Stimulated activated naive B cell treated with anti-CD40 and anti-IgM and Interleukin-4, amounts not matched to agents 10 μg/mL and 1 μg/mL and 100 μg/mL, for 72 hours (primary cell): ENCODE measurements at regions not wholly inside any gene's neighbourhood (a gene's known extent, or its start where the extent isn't known, plus 50 kb on each side); places are given as distances from the start of the nearest gene placed in this dataset.
"Not testable (repeated sequence)": the region's sequence is repeated elsewhere in the genome, so short reads cannot be mapped to it uniquely, and the experiment has no call there.

Source experiments
- ATAC-seq, 2 donors: fragments of 150-1000 bp; cut with Tn5 transposase; replicated peaks; 2 replicates each; pipeline ENCODE4 v1.10.0; 2021; ENCODE audit warnings: moderate library complexity in 1 of 2
- DNase-seq: peaks from one replicate; pipeline ENCODE4 v3.0.0; 2021
- H3K27ac Mint-ChIP-seq: one replicate; pipeline ENCODE4 v1.8.0; 2022; ENCODE audit warnings: mild to moderate bottlenecking, mixed read lengths
- H3K27me3 Mint-ChIP-seq, 2 donors: one replicate each; pipeline ENCODE4 v1.8.0; 2022; ENCODE audit warnings: mixed read lengths in 2 of 2
- H3K36me3 Mint-ChIP-seq, 2 donors: one replicate each; pipeline ENCODE4 v1.8.0; 2022; ENCODE audit warnings: mixed read lengths in 2 of 2, mild to moderate bottlenecking in 1 of 2
- H3K4me1 Mint-ChIP-seq, 2 donors: one replicate each; pipeline ENCODE4 v1.8.0; 2022; ENCODE audit warnings: mixed read lengths in 2 of 2, mild to moderate bottlenecking in 1 of 2
- H3K4me3 Mint-ChIP-seq, 2 donors: one replicate each; pipeline ENCODE4 v1.8.0; 2022; ENCODE audit warnings: mild to moderate bottlenecking in 2 of 2, mixed read lengths in 2 of 2, moderate library complexity in 1 of 2
- H3K9me3 Mint-ChIP-seq, 2 donors: one replicate each; pipeline ENCODE4 v1.8.0; 2022; ENCODE audit warnings: mixed read lengths in 2 of 2, mild to moderate bottlenecking in 1 of 2

GRCh38 chr18:47387864-47388263 is 136.4 kb upstream of the SKOR2 start:
- H3K4me3 Mint-ChIP-seq = no peak overlapping the region
- no peaks in the 10 kb centered on the region for H3K9me3 Mint-ChIP-seq
- H3K27ac Mint-ChIP-seq = no peak overlapping the region
- DNase-seq (no peak), ATAC-seq (no peak)
- H3K36me3 Mint-ChIP-seq = no peaks in the 10 kb centered on the region
- no peaks in the 10 kb centered on the region for H3K4me1 Mint-ChIP-seq
- H3K27me3 Mint-ChIP-seq = peaks cover 19 to 22% of the 10 kb centered on the region in 2 donors

DNA sequence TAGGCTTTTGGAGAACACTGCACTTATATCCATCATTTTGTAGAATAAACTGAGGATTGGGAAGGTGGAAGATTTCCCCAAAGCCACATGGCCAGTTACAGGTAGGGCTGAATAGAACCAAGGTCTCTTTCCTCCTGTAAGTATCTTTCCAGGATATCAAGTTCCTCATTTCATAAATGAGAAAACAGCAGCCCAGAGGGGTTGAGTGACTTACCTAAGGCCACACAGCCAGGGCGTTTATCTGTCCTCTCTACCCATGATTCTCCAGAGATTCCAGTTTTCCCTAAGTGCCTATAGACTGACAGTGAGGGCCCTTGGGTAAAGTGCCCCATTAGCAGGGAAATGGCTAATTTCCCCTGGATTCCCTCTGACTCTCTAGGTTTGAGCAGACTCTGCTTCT is 132.3 kb upstream of the SKOR2 start:
- ATAC-seq = no peak
- DNase-seq = no peak
- Mint-ChIP-seq H3K27me3 (peaks cover 8 to 9% of the 10 kb centered on the region in 2 donors), H3K4me1 (no peaks in the 10 kb centered on the region), H3K36me3 (no peaks in the 10 kb centered on the region), H3K27ac (no peak overlapping the region), H3K9me3 (no peaks in the 10 kb centered on the region), H3K4me3 (no peak overlapping the region)

DNA sequence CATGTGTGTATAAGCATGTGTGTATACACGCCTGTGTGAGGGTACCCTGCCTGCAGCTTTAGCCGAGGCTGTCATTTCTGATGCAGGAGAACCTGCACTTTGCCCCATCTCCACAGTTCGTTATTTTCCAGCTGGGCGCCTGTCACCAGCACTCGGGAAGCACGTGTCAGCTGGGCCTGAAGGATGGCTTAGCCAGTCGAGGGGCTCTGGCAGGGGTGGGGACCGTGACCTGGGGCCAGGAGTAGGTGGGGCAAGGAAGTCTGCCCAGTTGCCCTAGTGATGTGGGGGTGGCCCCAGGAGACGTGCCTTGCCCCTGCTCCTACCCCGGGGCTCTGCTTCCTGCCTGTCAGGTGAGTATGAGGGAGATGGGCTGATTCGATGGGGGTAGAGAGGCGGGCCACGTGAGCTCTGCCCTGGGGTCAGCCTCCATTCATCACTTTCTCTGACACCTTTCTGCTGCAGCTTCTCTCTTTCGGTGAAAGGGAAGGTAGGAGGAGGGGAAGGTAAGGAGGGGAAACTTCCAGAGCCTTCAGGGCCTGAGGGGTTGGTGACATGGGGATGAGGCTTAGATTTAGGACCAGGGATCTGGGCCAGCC is 130.6 kb upstream of the SKOR2 start:
- no peaks in the 10 kb centered on the region for H3K36me3 Mint-ChIP-seq
- H3K27me3 Mint-ChIP-seq = peaks cover 8 to 9% of the 10 kb centered on the region in 2 donors
- ATAC-seq (no peak), DNase-seq (no peak)
- H3K4me1 Mint-ChIP-seq = no peaks in the 10 kb centered on the region
- no peak overlapping the region for H3K27ac Mint-ChIP-seq
- H3K4me3 Mint-ChIP-seq = no peak overlapping the region
- H3K9me3 Mint-ChIP-seq = no peaks in the 10 kb centered on the region

DNA sequence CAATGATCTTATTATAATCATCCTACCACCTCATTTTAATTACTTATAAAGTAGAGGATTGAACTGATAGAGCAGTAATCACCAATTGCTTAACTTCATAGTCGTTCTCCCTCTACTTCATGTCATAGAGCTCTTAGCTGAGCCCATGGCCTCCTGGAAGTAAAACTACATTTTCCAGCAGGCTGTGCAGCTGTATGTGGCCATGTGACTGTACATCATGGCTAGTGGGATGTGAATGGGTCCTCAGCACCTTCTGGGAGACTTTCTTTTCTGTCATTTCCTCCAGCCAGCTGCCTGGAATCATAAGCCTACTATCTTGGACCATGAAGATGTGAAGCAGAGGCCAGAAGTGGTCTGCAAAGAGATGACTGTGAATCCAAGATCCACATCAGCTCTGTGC is 128.7 kb upstream of the SKOR2 start:
- Mint-ChIP-seq H3K9me3 (no peaks in the 10 kb centered on the region), H3K27me3 (peaks cover 8 to 9% of the 10 kb centered on the region in 2 donors), H3K4me1 (no peaks in the 10 kb centered on the region), H3K27ac (no peak overlapping the region), H3K36me3 (no peaks in the 10 kb centered on the region), H3K4me3 (no peak overlapping the region)
- DNase-seq = no peak
- no peak for ATAC-seq

DNA sequence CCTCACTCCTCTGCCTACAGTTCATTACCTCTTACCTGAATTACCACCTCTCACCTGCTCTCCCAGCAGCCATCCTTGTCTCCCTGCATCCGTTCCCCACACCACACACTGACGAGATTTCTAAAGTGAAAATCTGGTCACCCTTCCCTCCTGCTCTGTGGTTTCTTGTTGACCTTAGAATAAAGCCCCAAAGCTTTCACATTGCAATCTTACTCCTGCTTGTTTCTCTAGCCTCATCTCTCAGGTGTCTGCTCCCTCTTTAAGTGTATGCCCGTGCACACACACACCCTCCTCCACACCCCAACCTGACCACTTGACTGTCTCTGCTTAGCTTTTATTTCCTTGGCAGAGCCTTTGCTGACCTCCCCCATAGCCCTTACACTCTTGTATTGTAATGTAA is 122.0 kb upstream of the SKOR2 start:
- H3K4me3 Mint-ChIP-seq = no peak overlapping the region
- peaks cover 3 to 5% of the 10 kb centered on the region in 2 donors for H3K27me3 Mint-ChIP-seq
- ATAC-seq (no peak), DNase-seq (no peak)
- H3K36me3 Mint-ChIP-seq = no peaks in the 10 kb centered on the region
- no peaks in the 10 kb centered on the region for H3K4me1 Mint-ChIP-seq
- H3K27ac Mint-ChIP-seq = no peak overlapping the region
- peaks cover 2 to 3% of the 10 kb centered on the region in 2 donors for H3K9me3 Mint-ChIP-seq

GRCh38 chr18:47370052-47370451 is 118.6 kb upstream of the SKOR2 start:
- Mint-ChIP-seq H3K27ac (no peak overlapping the region), H3K4me1 (no peaks in the 10 kb centered on the region), H3K36me3 (peaks cover 0 to 1% of the 10 kb centered on the region in 2 donors)

GRCh38 chr18:47354061-47354460 is 102.6 kb upstream of the SKOR2 start:
- peaks cover 0 to 18% of the 10 kb centered on the region in 2 donors for H3K27me3 Mint-ChIP-seq

More at GRCh38 chr18:47370052-47370451, 118.6 kb upstream of the SKOR2 start:
- no peak for ATAC-seq
- DNase-seq = no peak
- Mint-ChIP-seq H3K9me3 (peaks cover 6 to 9% of the 10 kb centered on the region in 2 donors), H3K27me3 (peaks cover 4 to 11% of the 10 kb centered on the region in 2 donors), H3K4me3 (no peak overlapping the region)

GRCh38 chr18:47346016-47346415 is 94.6 kb upstream of the SKOR2 start:
- DNase-seq (no peak), ATAC-seq (no peak)
- Mint-ChIP-seq H3K27me3 (no peaks in the 10 kb centered on the region), H3K27ac (no peak overlapping the region), H3K9me3 (peaks cover 2 to 3% of the 10 kb centered on the region in 2 donors), H3K4me3 (no peak overlapping the region), H3K4me1 (no peaks in the 10 kb centered on the region), H3K36me3 (no peaks in the 10 kb centered on the region)

More at GRCh38 chr18:47354061-47354460, 102.6 kb upstream of the SKOR2 start:
- DNase-seq, H3K27ac Mint-ChIP-seq, H3K4me1 Mint-ChIP-seq, H3K9me3 Mint-ChIP-seq, ATAC-seq, H3K36me3 Mint-ChIP-seq, H3K4me3 Mint-ChIP-seq: not testable (repeated sequence)

GRCh38 chr18:47345291-47345690 is 93.8 kb upstream of the SKOR2 start:
- ATAC-seq (no peak), DNase-seq (no peak)
- Mint-ChIP-seq H3K9me3 (peaks cover 2 to 3% of the 10 kb centered on the region in 2 donors), H3K27ac (no peak overlapping the region), H3K4me1 (no peaks in the 10 kb centered on the region), H3K36me3 (no peaks in the 10 kb centered on the region), H3K27me3 (no peaks in the 10 kb centered on the region), H3K4me3 (no peak overlapping the region)

GRCh38 chr18:47343291-47343690 is 91.8 kb upstream of the SKOR2 start:
- Mint-ChIP-seq H3K4me1 (no peaks in the 10 kb centered on the region), H3K27ac (no peak overlapping the region), H3K27me3 (no peaks in the 10 kb centered on the region), H3K9me3 (peaks cover 0 to 3% of the 10 kb centered on the region in 2 donors), H3K36me3 (no peaks in the 10 kb centered on the region), H3K4me3 (no peak overlapping the region)
- no peak for ATAC-seq
- DNase-seq = no peak

DNA sequence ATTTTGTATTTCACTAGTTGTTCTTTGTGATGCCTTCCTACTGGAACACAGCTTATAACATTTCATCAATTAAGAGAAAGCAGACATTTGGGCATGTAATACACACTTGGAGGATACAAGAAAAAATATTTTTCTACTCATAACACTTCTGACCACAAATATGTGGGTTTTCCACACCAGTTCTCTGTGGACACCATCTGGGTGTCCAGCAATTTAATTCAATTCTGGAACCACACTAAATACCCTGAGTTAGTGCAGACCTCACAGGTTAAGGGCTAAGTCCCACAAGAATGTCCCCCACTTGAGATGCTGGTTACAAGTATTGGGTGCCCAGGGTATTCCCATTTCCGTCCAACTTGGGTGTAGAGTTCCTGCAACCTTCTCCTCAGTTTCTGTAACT is 91.1 kb upstream of the SKOR2 start:
- H3K4me1 Mint-ChIP-seq = no peaks in the 10 kb centered on the region
- H3K9me3 Mint-ChIP-seq = peaks cover under 1 to 3% of the 10 kb centered on the region in 2 donors
- DNase-seq = no peak
- no peak overlapping the region for H3K27ac Mint-ChIP-seq
- H3K27me3 Mint-ChIP-seq = peaks cover 0 to 4% of the 10 kb centered on the region in 2 donors
- H3K4me3 Mint-ChIP-seq = no peak overlapping the region
- H3K36me3 Mint-ChIP-seq = no peaks in the 10 kb centered on the region
- no peak for ATAC-seq

DNA sequence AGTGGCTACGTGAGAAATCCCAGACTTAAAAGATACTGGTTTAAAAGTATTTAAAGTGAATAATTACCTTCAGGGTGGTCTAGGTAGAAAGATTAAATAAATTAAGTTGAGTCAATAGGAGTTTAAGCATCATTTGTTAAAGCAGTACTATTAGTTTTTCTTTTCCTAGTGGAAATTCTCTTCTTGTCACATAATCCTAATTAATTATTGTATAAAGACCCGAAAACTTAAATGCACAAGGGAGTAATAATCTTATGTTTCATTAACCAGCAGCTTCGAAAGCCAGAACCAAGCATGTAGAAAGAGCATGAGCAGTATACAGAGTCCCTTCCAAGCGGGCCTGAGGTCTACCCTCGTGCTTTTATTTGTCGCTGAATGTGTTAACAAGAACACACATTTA is 90.2 kb upstream of the SKOR2 start:
- ATAC-seq = no peak

GRCh38 chr18:47334966-47335365 is 83.5 kb upstream of the SKOR2 start:
- H3K4me3 Mint-ChIP-seq = no peak overlapping the region
- H3K27ac Mint-ChIP-seq = no peak overlapping the region
- peaks cover 15 to 33% of the 10 kb centered on the region in 2 donors for H3K27me3 Mint-ChIP-seq
- H3K4me1 Mint-ChIP-seq = no peaks in the 10 kb centered on the region
- H3K9me3 Mint-ChIP-seq = peaks cover 0 to 3% of the 10 kb centered on the region in 2 donors
- no peak for DNase-seq
- H3K36me3 Mint-ChIP-seq = no peaks in the 10 kb centered on the region
- ATAC-seq = no peak

More for the DNA sequence above, 90.2 kb upstream of the SKOR2 start:
- Mint-ChIP-seq H3K4me3 (no peak overlapping the region), H3K9me3 (peaks cover 0 to 3% of the 10 kb centered on the region in 2 donors), H3K4me1 (no peaks in the 10 kb centered on the region), H3K27me3 (peaks cover 0 to 9% of the 10 kb centered on the region in 2 donors), H3K36me3 (no peaks in the 10 kb centered on the region), H3K27ac (no peak overlapping the region)
- DNase-seq = no peak

DNA sequence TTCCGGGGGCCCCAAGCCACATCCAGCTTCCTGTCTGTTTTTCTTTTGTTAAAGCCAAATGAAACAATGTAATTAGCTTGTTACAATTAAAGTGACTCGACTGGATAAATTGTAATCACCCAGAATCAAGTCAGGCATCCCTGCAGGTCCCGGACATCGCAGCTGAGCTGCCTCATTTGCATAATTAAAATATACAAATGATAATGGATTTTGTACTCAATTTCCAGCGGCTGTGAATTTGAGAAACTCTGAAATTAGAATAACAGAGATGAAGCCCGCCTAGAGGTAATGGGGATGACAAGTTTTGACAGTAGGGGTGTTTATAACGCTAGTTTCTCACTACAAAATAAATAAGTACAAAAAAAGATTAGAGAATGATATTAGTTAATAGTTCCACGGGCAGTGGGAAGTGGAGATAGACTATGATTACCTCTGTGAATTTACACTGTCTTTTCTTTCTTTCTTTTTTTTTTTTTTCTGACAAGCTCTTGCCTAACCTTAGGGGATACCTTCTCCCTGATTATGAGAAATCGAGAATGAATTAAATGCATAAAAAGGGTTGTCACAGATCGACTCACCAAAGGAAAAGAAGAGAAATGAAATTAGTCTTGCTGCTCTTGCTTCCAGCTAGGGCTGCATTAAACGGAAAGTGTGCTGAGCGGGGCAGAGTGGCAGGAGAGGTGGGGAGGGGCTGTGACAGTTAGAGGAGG is 82.6 kb upstream of the SKOR2 start:
- Mint-ChIP-seq H3K9me3 (peaks cover 0 to 3% of the 10 kb centered on the region in 2 donors), H3K27me3 (peaks cover 17 to 33% of the 10 kb centered on the region in 2 donors), H3K4me3 (no peak overlapping the region), H3K36me3 (no peaks in the 10 kb centered on the region), H3K4me1 (no peaks in the 10 kb centered on the region), H3K27ac (no peak overlapping the region)
- DNase-seq (no peak), ATAC-seq (no peak)

DNA sequence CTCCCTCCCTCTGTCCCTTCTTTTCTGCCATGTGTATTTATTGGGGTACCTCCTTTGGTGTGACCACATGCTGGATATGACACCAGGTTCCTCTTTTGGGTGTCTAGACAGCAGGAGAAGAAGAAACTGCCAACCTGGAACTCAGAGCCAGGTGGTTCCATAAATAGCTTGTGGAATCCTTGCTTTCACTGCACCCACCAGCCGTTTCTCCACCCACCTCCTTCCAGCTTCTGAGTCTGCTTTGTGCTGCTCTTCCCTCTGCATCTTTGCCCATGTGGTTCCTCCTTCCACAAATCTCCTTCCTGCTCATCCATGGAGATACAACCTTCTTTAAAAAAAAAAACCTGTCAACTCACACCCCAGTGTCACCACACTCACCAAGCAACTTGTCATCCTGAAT is 80.2 kb upstream of the SKOR2 start:
- H3K4me3 Mint-ChIP-seq = no peak overlapping the region
- H3K27ac Mint-ChIP-seq = no peak overlapping the region
- H3K27me3 Mint-ChIP-seq = peaks cover 17 to 24% of the 10 kb centered on the region in 2 donors
- no peaks in the 10 kb centered on the region for H3K36me3 Mint-ChIP-seq
- DNase-seq (no peak), ATAC-seq (no peak)
- H3K4me1 Mint-ChIP-seq = no peaks in the 10 kb centered on the region
- no peaks in the 10 kb centered on the region for H3K9me3 Mint-ChIP-seq
